GM12892 (cell line): ENCODE measurements at regions not wholly inside any gene's neighbourhood (a gene's known extent, or its start where the extent isn't known, plus 50 kb on each side); places are given as distances from the start of the nearest gene placed in this dataset.

Experiments
- POLR2A ChIP-seq: IDR thresholded peaks from 2 replicates; pipeline ENCODE4 v1.6.1; 2011; ENCODE audit warnings: low read depth, low read length, control low read depth
- POLR2AphosphoS5 ChIP-seq: IDR thresholded peaks from 2 replicates; pipeline ENCODE4 v1.6.1; 2011; ENCODE audit warnings: low read depth, low read length, control low read depth
- TAF1 ChIP-seq: IDR thresholded peaks from 2 replicates; pipeline ENCODE4 v1.6.1; 2011; ENCODE audit warnings: low read depth, mild to moderate bottlenecking, control low read depth, low read length, borderline replicate concordance

- TF ChIP-seq POLR2A: no peak
- TF ChIP-seq POLR2AphosphoS5: no peak
- no peak for TF ChIP-seq TAF1
Observed at GRCh38 chr11:87954476-87954875, 220.8 kb downstream of the RAB38 start.
